Gastroesophageal sphincter (tissue), 4 donors: ENCODE measurements at regions not wholly inside any gene's neighbourhood (a gene's known extent, or its start where the extent isn't known, plus 50 kb on each side); places are given as distances from the start of the nearest gene placed in this dataset.

Source experiments
- ATAC-seq: fragments of 150-250 bp; one replicate; pipeline ENCODE4 v1.9.1; 2016; ENCODE audit warnings: mild to moderate bottlenecking, moderate library complexity
- H3K27ac ChIP-seq, 4 donors: fragments of 200-600 bp; sonication (generic) in 3 of 4; 1 replicate in 3 of 4; 2 replicates in 1 of 4; pipeline ENCODE4 v1.5.1; 2016 to 2019
- H3K27me3 ChIP-seq: fragments of 200-600 bp; sonication (generic); one replicate; pipeline ENCODE4 v1.5.1; 2019
- H3K36me3 ChIP-seq, 2 donors: fragments of 200-600 bp; sonication (generic); one replicate each; pipeline ENCODE4 v1.5.1; 2019; ENCODE audit warnings: control low read depth in 1 of 2
- H3K4me1 ChIP-seq, 3 donors: fragments of 200-600 bp; sonication (generic); 1 replicate in 2 of 3; 2 replicates in 1 of 3; pipeline ENCODE4 v1.5.1; 2016 to 2019; ENCODE audit warnings: control low read depth in 2 of 3
- H3K4me3 ChIP-seq, 2 donors: fragments of 200-600 bp; sonication (generic); one replicate each; pipeline ENCODE4 v1.5.1; 2019; ENCODE audit warnings: mild to moderate bottlenecking in 1 of 2, moderate library complexity in 1 of 2
- H3K9me3 ChIP-seq, 3 donors: fragments of 200-600 bp; sonication (generic); one replicate each; pipeline ENCODE4 v1.5.1; 2017 to 2019; ENCODE audit warnings: control low read depth in 2 of 3
- EP300 ChIP-seq: sonication (generic); formaldehyde crosslinking; IDR thresholded peaks from one replicate; pipeline ENCODE4 v1.6.1; 2017; ENCODE audit warnings: antibody characterized with exemption, mild to moderate bottlenecking
- POLR2A ChIP-seq, 2 donors: fragments of 450-650 bp; IDR thresholded peaks; one replicate each; pipeline ENCODE4 v1.6.1; 2017; ENCODE audit warnings: antibody characterized with exemption in 2 of 2, mild to moderate bottlenecking in 2 of 2, moderate library complexity in 1 of 2
- POLR2AphosphoS5 ChIP-seq: sonication (generic); formaldehyde crosslinking; IDR thresholded peaks from one replicate; pipeline ENCODE4 v1.6.1; 2017; ENCODE audit warnings: antibody characterized with exemption
- WGBS, 2 donors: methylation state at CpG; one replicate each; pipeline ENCODE4 v1.1.5; 2018; ENCODE audit warnings: low coverage in 1 of 2; 5-methylcytosine and 5-hydroxymethylcytosine counted together
- TF ChIP-seq, protein P1 (sequence below), 4 experiments: fragments of 200-600 bp in 2 of 4; fragments of 450-650 bp in 2 of 4; sonication (generic) in 1 of 4; IDR thresholded peaks; one replicate each; pipeline ENCODE4 v1.5.1; 2017 to 2019; ENCODE audit warnings: antibody characterized with exemption in 4 of 4, mild to moderate bottlenecking in 2 of 4, moderate library complexity in 2 of 4

DNA sequence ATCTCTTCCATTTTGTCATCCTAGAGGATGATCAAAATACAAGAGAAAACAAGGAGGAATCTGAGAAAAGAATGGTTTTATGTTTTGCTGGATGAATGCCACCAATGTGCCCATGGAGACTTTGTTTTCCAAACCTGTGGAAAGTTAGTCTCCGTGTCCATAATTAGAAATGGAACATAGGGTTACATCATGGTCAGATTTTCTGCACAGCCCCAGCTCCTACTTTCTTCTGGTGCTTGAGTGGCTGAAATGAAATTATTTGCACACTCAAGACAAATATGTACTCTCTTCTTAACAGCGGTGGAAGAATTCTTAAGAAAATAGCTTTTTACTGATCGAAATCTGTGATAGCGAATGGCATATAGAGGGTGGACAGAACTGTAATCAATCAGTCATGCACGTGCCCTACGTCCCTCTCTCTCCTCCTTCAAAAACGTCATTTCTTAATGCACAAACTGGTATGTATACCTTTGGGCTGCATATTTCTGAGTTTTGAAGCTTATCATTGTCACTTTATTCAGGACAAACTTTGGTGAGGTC lies 825.2 kb downstream of the AACS start:
- H3K9me3 ChIP-seq = no peaks in the 10 kb centered on the region
- TF ChIP-seq, protein P1, sequence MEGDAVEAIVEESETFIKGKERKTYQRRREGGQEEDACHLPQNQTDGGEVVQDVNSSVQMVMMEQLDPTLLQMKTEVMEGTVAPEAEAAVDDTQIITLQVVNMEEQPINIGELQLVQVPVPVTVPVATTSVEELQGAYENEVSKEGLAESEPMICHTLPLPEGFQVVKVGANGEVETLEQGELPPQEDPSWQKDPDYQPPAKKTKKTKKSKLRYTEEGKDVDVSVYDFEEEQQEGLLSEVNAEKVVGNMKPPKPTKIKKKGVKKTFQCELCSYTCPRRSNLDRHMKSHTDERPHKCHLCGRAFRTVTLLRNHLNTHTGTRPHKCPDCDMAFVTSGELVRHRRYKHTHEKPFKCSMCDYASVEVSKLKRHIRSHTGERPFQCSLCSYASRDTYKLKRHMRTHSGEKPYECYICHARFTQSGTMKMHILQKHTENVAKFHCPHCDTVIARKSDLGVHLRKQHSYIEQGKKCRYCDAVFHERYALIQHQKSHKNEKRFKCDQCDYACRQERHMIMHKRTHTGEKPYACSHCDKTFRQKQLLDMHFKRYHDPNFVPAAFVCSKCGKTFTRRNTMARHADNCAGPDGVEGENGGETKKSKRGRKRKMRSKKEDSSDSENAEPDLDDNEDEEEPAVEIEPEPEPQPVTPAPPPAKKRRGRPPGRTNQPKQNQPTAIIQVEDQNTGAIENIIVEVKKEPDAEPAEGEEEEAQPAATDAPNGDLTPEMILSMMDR (IDR thresholded peaks at IDR 0.05) = no peak
- TF ChIP-seq POLR2A (IDR thresholded peaks at IDR 0.05) (no peak), EP300 (no peak), POLR2AphosphoS5 (no peak)
- no peaks in the 10 kb centered on the region for H3K36me3 ChIP-seq
- no peak for ATAC-seq
- no peak overlapping the region for H3K4me3 ChIP-seq
- H3K4me1 ChIP-seq = peaks cover 0 to 27% (median 0%) of the 10 kb centered on the region in 3 donors
- peak overlapping the region; percentile 27 to 73 (median 54) for H3K27ac ChIP-seq
- no peaks in the 10 kb centered on the region for H3K27me3 ChIP-seq
- 45 to 58% methylated on average over 7 of the region's 7 CpGs for WGBS, 2 donors

GRCh38 chr12:125890971-125891370 lies 825.7 kb downstream of the AACS start:
- 18 to 24% methylated on average over 5 of the region's 5 CpGs for WGBS, 2 donors
- H3K36me3 ChIP-seq = no peaks in the 10 kb centered on the region
- no peak for ATAC-seq
- peaks cover 0 to 27% (median 0%) of the 10 kb centered on the region in 3 donors for H3K4me1 ChIP-seq
- no peak overlapping the region for H3K4me3 ChIP-seq
- H3K9me3 ChIP-seq = no peaks in the 10 kb centered on the region
- no peaks in the 10 kb centered on the region for H3K27me3 ChIP-seq
- peak overlapping the region; percentile 27 to 73 (median 54) for H3K27ac ChIP-seq
- no peak for TF ChIP-seq POLR2A (IDR thresholded peaks at IDR 0.05)
- TF ChIP-seq, protein P1 (IDR thresholded peaks at IDR 0.05) = no peak
- no peak for TF ChIP-seq POLR2AphosphoS5
- TF ChIP-seq EP300 = no peak

DNA sequence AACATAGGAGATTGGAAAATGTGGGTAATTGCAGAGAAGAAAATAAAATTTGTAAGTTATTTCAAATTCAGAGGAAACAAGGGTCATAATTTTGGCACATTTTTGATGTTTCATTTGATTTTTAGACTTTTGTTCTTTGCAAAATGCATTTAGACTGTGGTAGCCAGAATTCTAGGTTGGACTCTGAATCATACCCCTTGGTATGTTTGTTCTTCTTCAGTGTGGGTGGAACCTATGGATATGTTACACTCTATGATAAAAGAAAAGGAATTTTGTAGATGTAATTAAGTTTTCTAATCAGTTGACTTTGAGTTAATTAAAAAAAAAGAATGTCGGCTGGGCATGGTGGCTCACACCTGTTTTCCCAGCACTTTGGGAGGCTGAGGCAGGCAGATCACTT lies 827.0 kb downstream of the AACS start:
- 100% methylated on average over 1 of the region's 1 CpG for WGBS, 2 donors
- TF ChIP-seq, protein P1 (IDR thresholded peaks at IDR 0.05) = no peak
- Histone ChIP-seq H3K4me1 (peaks cover 0 to 27% (median 0%) of the 10 kb centered on the region in 3 donors), H3K27me3 (no peaks in the 10 kb centered on the region), H3K36me3 (no peaks in the 10 kb centered on the region), H3K4me3 (no peak overlapping the region), H3K9me3 (no peaks in the 10 kb centered on the region), H3K27ac (no peak overlapping the region)
- ATAC-seq = no peak

GRCh38 chr12:125902991-125903390 lies 837.8 kb downstream of the AACS start:
- H3K4me1 ChIP-seq = no peaks in the 10 kb centered on the region
- TF ChIP-seq POLR2AphosphoS5 (no peak), POLR2A (IDR thresholded peaks at IDR 0.05) (no peak), EP300 (no peak)
- TF ChIP-seq, protein P1 (IDR thresholded peaks at IDR 0.05) = no peak
- H3K9me3 ChIP-seq = no peaks in the 10 kb centered on the region
- no peaks in the 10 kb centered on the region for H3K36me3 ChIP-seq
- no peak overlapping the region for H3K4me3 ChIP-seq
- no peak overlapping the region for H3K27ac ChIP-seq
- 81 to 100% methylated on average over 1 to 2 of the region's 2 CpGs for WGBS, 2 donors
- ATAC-seq = no peak
- no peaks in the 10 kb centered on the region for H3K27me3 ChIP-seq

DNA sequence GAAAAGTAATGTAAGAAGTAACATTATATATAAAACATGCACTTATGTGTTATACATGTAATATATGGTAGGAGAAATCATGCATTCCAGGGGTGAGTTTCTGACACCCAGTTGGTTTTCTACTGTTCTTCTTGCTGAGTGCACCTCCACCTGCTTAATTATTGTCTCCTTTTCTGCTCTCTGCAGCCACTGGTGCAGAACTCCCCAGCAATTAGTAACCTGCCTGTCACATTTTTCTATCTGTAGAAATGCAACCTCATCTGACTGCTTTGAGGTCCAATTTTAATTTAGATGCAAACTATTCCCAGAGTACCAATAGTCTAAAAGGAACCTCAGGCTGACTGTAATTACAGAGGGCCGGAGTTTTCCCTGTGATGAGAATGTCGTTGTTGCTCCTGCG lies 842.1 kb downstream of the AACS start:
- 52% methylated on average over 3 of the region's 3 CpGs; no CpG with 5 or more reads in 1 of the 2 donors for WGBS, 2 donors
- no peaks in the 10 kb centered on the region for H3K4me1 ChIP-seq
- no peak for ATAC-seq
- no peaks in the 10 kb centered on the region for H3K36me3 ChIP-seq
- no peak overlapping the region for H3K4me3 ChIP-seq
- peaks cover 0 to 4% (median 0%) of the 10 kb centered on the region in 3 donors for H3K9me3 ChIP-seq
- TF ChIP-seq POLR2A (IDR thresholded peaks at IDR 0.05) = no peak
- no peak overlapping the region for H3K27ac ChIP-seq
- no peaks in the 10 kb centered on the region for H3K27me3 ChIP-seq
